H9 (cell line): ENCODE measurements at regions not wholly inside any gene's neighbourhood (a gene's known extent, or its start where the extent isn't known, plus 50 kb on each side); places are given as distances from the start of the nearest gene placed in this dataset.

Experiments used
- DNase-seq: peaks from one replicate; pipeline ENCODE4 v3.0.0-alpha.2; 2017
- H2AFZ ChIP-seq: one replicate; pipeline ENCODE4 v1.6.1; 2013; ENCODE audit warnings: mild to moderate bottlenecking, low read length, control low read depth, moderate library complexity
- H2AK5ac ChIP-seq: 2 replicates; pipeline ENCODE4 v1.6.1; 2013; ENCODE audit warnings: low read length, control low read depth, mixed read lengths; ENCODE audit not compliant: insufficient read length
- H2BK120ac ChIP-seq: one replicate; pipeline ENCODE4 v1.6.1; 2013; ENCODE audit warnings: low read depth, mild to moderate bottlenecking, low read length, control low read depth, inconsistent platforms; ENCODE audit not compliant: poor library complexity, severe bottlenecking
- H2BK12ac ChIP-seq: 2 replicates; pipeline ENCODE4 v1.6.1; 2013; ENCODE audit warnings: low read length, control low read depth, mixed read lengths, low read depth; ENCODE audit not compliant: insufficient read length
- H2BK15ac ChIP-seq: 2 replicates; pipeline ENCODE4 v1.6.1; 2013; ENCODE audit warnings: low read depth, low read length, control low read depth
- H2BK20ac ChIP-seq: one replicate; pipeline ENCODE4 v1.6.1; 2013; ENCODE audit warnings: low read depth, mild to moderate bottlenecking, low read length, control low read depth, inconsistent platforms; ENCODE audit not compliant: poor library complexity, severe bottlenecking
- H2BK5ac ChIP-seq: 2 replicates; pipeline ENCODE4 v1.6.1; 2013; ENCODE audit warnings: low read length, control low read depth, mixed read lengths; ENCODE audit not compliant: insufficient read length
- H3K14ac ChIP-seq: 2 replicates; pipeline ENCODE4 v1.6.1; 2013; ENCODE audit warnings: low read length, control low read depth; ENCODE audit not compliant: insufficient read depth
- H3K18ac ChIP-seq: 2 replicates; pipeline ENCODE4 v1.6.1; 2013; ENCODE audit warnings: low read depth, mild to moderate bottlenecking, mixed read lengths, low read length, control low read depth; ENCODE audit not compliant: insufficient read length
- H3K23ac ChIP-seq: 2 replicates; pipeline ENCODE4 v1.6.1; 2013; ENCODE audit warnings: low read length, control low read depth, mixed read lengths, low read depth; ENCODE audit not compliant: insufficient read length
- H3K23me2 ChIP-seq: 2 replicates; pipeline ENCODE4 v1.6.1; 2013; ENCODE audit warnings: low read depth, mild to moderate bottlenecking, mixed read lengths, low read length, control low read depth; ENCODE audit not compliant: insufficient read length, poor library complexity, severe bottlenecking
- H3K27ac ChIP-seq: 2 replicates; pipeline ENCODE4 v1.5.1; 2013; ENCODE audit warnings: low read length, control low read depth, mixed read lengths, low read depth; ENCODE audit not compliant: insufficient read length
- H3K27me3 ChIP-seq: 2 replicates; pipeline ENCODE4 v1.6.1; 2013; ENCODE audit warnings: low read length, control low read depth, inconsistent platforms; ENCODE audit not compliant: insufficient read depth
- H3K4ac ChIP-seq: 2 replicates; pipeline ENCODE4 v1.6.1; 2013; ENCODE audit warnings: low read depth, mild to moderate bottlenecking, control low read depth, inconsistent platforms, low read length, moderate library complexity
- H3K4me1 ChIP-seq: 2 replicates; pipeline ENCODE4 v1.6.1; 2013; ENCODE audit warnings: low read length, control low read depth, inconsistent platforms; ENCODE audit not compliant: insufficient read depth
- H3K4me2 ChIP-seq: 2 replicates; pipeline ENCODE4 v1.6.1; 2013; ENCODE audit warnings: low read length, control low read depth, mixed read lengths; ENCODE audit not compliant: insufficient read length, insufficient read depth
- H3K56ac ChIP-seq: 2 replicates; pipeline ENCODE4 v1.6.1; 2013; ENCODE audit warnings: low read depth, mild to moderate bottlenecking, mixed read lengths, low read length, control low read depth; ENCODE audit not compliant: insufficient read length
- H3K79me1 ChIP-seq: 2 replicates; pipeline ENCODE4 v1.6.1; 2013; ENCODE audit warnings: low read depth, mild to moderate bottlenecking, moderate library complexity, low read length, control low read depth, inconsistent platforms; ENCODE audit not compliant: insufficient read depth, poor library complexity, severe bottlenecking
- H3K79me2 ChIP-seq: 2 replicates; pipeline ENCODE4 v1.6.1; 2013; ENCODE audit warnings: low read length, control low read depth, inconsistent platforms; ENCODE audit not compliant: insufficient read depth
- H3K9ac ChIP-seq: 2 replicates; pipeline ENCODE4 v1.6.1; 2013; ENCODE audit warnings: low read length, control low read depth, mixed read lengths; ENCODE audit not compliant: insufficient read length; ENCODE audit errors: extremely low read depth
- H3K9me3 ChIP-seq: one replicate; pipeline ENCODE4 v1.6.1; 2013; ENCODE audit warnings: low read depth, low read length, inconsistent platforms; ENCODE audit not compliant: control insufficient read depth
- H3T11ph ChIP-seq: one replicate; pipeline ENCODE4 v1.6.1; 2013; ENCODE audit warnings: mild to moderate bottlenecking, low read length, control low read depth, inconsistent platforms
- H4K20me1 ChIP-seq: one replicate; pipeline ENCODE4 v1.6.1; 2013; ENCODE audit not compliant: control insufficient read depth, insufficient read length, insufficient read depth
- H4K5ac ChIP-seq: 2 replicates; pipeline ENCODE4 v1.6.1; 2013; ENCODE audit warnings: low read depth, mild to moderate bottlenecking, mixed read lengths, low read length, control low read depth; ENCODE audit not compliant: insufficient read length
- H4K8ac ChIP-seq: replicated peaks from 2 replicates; pipeline ENCODE4 v1.6.1; 2013; ENCODE audit warnings: low read length, control low read depth, mixed read lengths, low read depth; ENCODE audit not compliant: insufficient read length
- H4K91ac ChIP-seq: 2 replicates; pipeline ENCODE4 v1.6.1; 2013; ENCODE audit warnings: low read depth, mild to moderate bottlenecking, moderate library complexity, mixed read lengths, low read length, control low read depth; ENCODE audit not compliant: insufficient read length
- H3K27ac Mint-ChIP-seq, 3 experiments: 2 replicates in 2 of 3; 3 replicates in 1 of 3; pipeline ENCODE4 v1.8.0; 2020 to 2021; ENCODE audit warnings: mixed read lengths in 3 of 3, mild to moderate bottlenecking in 1 of 3, moderate library complexity in 1 of 3
- H3K27me3 Mint-ChIP-seq: 2 replicates; pipeline ENCODE4 v1.8.0; 2021; ENCODE audit warnings: low read depth, mild to moderate bottlenecking, moderate library complexity, mixed read lengths
- H3K36me3 Mint-ChIP-seq, 3 experiments: 2 replicates in 2 of 3; 3 replicates in 1 of 3; pipeline ENCODE4 v1.8.0; 2020 to 2021; ENCODE audit warnings: low read depth in 3 of 3, mixed read lengths in 3 of 3; ENCODE audit not compliant: insufficient read depth in 1 of 3
- H3K4me1 Mint-ChIP-seq, 2 experiments: 2 replicates each; pipeline ENCODE4 v1.8.0; 2020; ENCODE audit warnings: mixed read lengths in 2 of 2
- H3K4me3 Mint-ChIP-seq, 2 experiments: 2 replicates in 1 of 2; 3 replicates in 1 of 2; pipeline ENCODE4 v1.8.0; 2020 to 2021; ENCODE audit warnings: mild to moderate bottlenecking in 2 of 2, mixed read lengths in 2 of 2, moderate library complexity in 1 of 2
- H3K9me3 Mint-ChIP-seq, 2 experiments: 2 replicates in 1 of 2; 3 replicates in 1 of 2; pipeline ENCODE4 v1.8.0; 2020; ENCODE audit warnings: mild to moderate bottlenecking in 2 of 2, mixed read lengths in 2 of 2, moderate library complexity in 1 of 2
- CTCF ChIP-seq: fragments of 200-600 bp; sonication (generic); conservative IDR thresholded peaks from 3 replicates; pipeline ENCODE4 v1.8.0; 2021; ENCODE audit warnings: antibody characterized with exemption, mild to moderate bottlenecking
- WGBS: extraction: QIAGEN DNeasy Blood & Tissue Kit; methylation state at CpG from one replicate; pipeline ENCODE4 v1.1.7; 2013; ENCODE audit warnings: missing lambda C conversion rate, low lambda C conversion rate, mixed read lengths; ENCODE audit not compliant: insufficient read length; ENCODE audit errors: extremely low coverage; 5-methylcytosine and 5-hydroxymethylcytosine counted together

GRCh38 chr14:82694820-82695219, 1161.2 kb upstream of the SEL1L start:
- no peaks in the 10 kb centered on the region for H3K4me1 Mint-ChIP-seq
- Histone ChIP-seq H4K20me1 (no peaks in the 10 kb centered on the region), H3K79me1 (no peaks in the 10 kb centered on the region), H3K14ac (no peak overlapping the region), H4K5ac (no peak overlapping the region), H2BK5ac (no peak overlapping the region), H3K79me2 (no peaks in the 10 kb centered on the region), H3K9me3 (no peaks in the 10 kb centered on the region), H4K91ac (no peak overlapping the region), H3K4me2 (no peak overlapping the region), H3K23me2 (no peaks in the 10 kb centered on the region), H3K56ac (no peak overlapping the region), H2AK5ac (no peak overlapping the region), H3K4ac (no peak overlapping the region), H3K4me1 (no peaks in the 10 kb centered on the region), H3K18ac (no peak overlapping the region), H3K27me3 (no peaks in the 10 kb centered on the region), H2BK12ac (no peak overlapping the region), H3K23ac (no peak overlapping the region), H2AFZ (no peak overlapping the region), H2BK120ac (no peak overlapping the region), H3T11ph (no peak overlapping the region), H4K8ac (no peak overlapping the region), H2BK20ac (no peak overlapping the region), H3K9ac (no peak overlapping the region), H3K27ac (no peak overlapping the region), H2BK15ac (no peak overlapping the region)
- H3K27ac Mint-ChIP-seq = no peak overlapping the region
- H3K4me3 Mint-ChIP-seq = no peak overlapping the region
- WGBS = no CpG with 5 or more reads among the region's 4 CpGs
- no peak for DNase-seq
- H3K9me3 Mint-ChIP-seq = no peaks in the 10 kb centered on the region
- TF ChIP-seq CTCF = no peak
- no peaks in the 10 kb centered on the region for H3K27me3 Mint-ChIP-seq
- no peaks in the 10 kb centered on the region for H3K36me3 Mint-ChIP-seq
